A549 (cell line): ENCODE measurements at regions not wholly inside any gene's neighbourhood (a gene's known extent, or its start where the extent isn't known, plus 50 kb on each side); places are given as distances from the start of the nearest gene placed in this dataset.

Experiments used
- BHLHE40 ChIP-seq: IDR thresholded peaks from 2 replicates; pipeline ENCODE4 v1.6.1; 2012; ENCODE audit warnings: low read depth, low read length, inconsistent platforms
- ELK1 ChIP-seq: fragments of 150-350 bp; IDR thresholded peaks from 2 replicates; pipeline ENCODE4 v1.6.1; 2014; ENCODE audit warnings: low read depth, mild to moderate bottlenecking, low read length
- EP300 ChIP-seq, 2 experiments: fragments of >200 bp; sonication (Bioruptor Twin); formaldehyde crosslinking; IDR thresholded peaks; 2 replicates in 1 of 2; 3 replicates in 1 of 2; pipeline ENCODE4 v1.6.1; 2016 to 2017
- MAFK ChIP-seq: fragments of 450-650 bp; IDR thresholded peaks from 2 replicates; pipeline ENCODE4 v1.6.1; 2014; ENCODE audit not compliant: partially characterized antibody
- MAX ChIP-seq: IDR thresholded peaks from 2 replicates; pipeline ENCODE4 v1.6.1; 2012
- POLR2A ChIP-seq: IDR thresholded peaks from 2 replicates; pipeline ENCODE4 v1.6.1; 2012; ENCODE audit warnings: mild to moderate bottlenecking, low read length
- RAD21 ChIP-seq, 2 experiments: fragments of >200 bp in 1 of 2; sonication (Bioruptor Twin) in 1 of 2; formaldehyde crosslinking in 1 of 2; IDR thresholded peaks in 1 of 2; conservative IDR thresholded peaks in 1 of 2; 2 replicates in 1 of 2; 3 replicates in 1 of 2; pipeline ENCODE4 v1.6.1; 2012 to 2018; ENCODE audit warnings: inconsistent platforms in 1 of 2
- SREBF2 ChIP-seq: fragments of 450-650 bp; IDR thresholded peaks from 2 replicates; pipeline ENCODE4 v1.6.1; 2014; ENCODE audit warnings: mild to moderate bottlenecking, moderate library complexity
- ZFP36 ChIP-seq: fragments of 450-650 bp; IDR thresholded peaks from 2 replicates; pipeline ENCODE4 v1.6.1; 2014; ENCODE audit warnings: borderline replicate concordance; ENCODE audit not compliant: partially characterized antibody
- TF ChIP-seq, protein P1 (sequence below): fragments of >200 bp; sonication (Bioruptor Twin); formaldehyde crosslinking; IDR thresholded peaks from 3 replicates; pipeline ENCODE4 v1.5.1; 2016
- TF ChIP-seq, protein P2 (sequence below): IDR thresholded peaks from 2 replicates; pipeline ENCODE4 v1.6.1; 2012
- TF ChIP-seq, protein P3 (sequence below): fragments of 450-650 bp; IDR thresholded peaks from 2 replicates; pipeline ENCODE4 v1.6.1; 2014; ENCODE audit warnings: antibody characterized with exemption

- TF ChIP-seq, protein P1, sequence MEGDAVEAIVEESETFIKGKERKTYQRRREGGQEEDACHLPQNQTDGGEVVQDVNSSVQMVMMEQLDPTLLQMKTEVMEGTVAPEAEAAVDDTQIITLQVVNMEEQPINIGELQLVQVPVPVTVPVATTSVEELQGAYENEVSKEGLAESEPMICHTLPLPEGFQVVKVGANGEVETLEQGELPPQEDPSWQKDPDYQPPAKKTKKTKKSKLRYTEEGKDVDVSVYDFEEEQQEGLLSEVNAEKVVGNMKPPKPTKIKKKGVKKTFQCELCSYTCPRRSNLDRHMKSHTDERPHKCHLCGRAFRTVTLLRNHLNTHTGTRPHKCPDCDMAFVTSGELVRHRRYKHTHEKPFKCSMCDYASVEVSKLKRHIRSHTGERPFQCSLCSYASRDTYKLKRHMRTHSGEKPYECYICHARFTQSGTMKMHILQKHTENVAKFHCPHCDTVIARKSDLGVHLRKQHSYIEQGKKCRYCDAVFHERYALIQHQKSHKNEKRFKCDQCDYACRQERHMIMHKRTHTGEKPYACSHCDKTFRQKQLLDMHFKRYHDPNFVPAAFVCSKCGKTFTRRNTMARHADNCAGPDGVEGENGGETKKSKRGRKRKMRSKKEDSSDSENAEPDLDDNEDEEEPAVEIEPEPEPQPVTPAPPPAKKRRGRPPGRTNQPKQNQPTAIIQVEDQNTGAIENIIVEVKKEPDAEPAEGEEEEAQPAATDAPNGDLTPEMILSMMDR, result no peak
- TF ChIP-seq BHLHE40 (no peak), RAD21 (conservative IDR thresholded peaks at IDR 0.05 in 1 of 2, IDR thresholded peaks at IDR 0.05 in 1 of 2) (no peak), MAFK (no peak), ELK1 (no peak), SREBF2 (no peak), ZFP36 (no peak), MAX (no peak), POLR2A (no peak), EP300 (IDR thresholded peaks at IDR 0.05) (no peak)
- TF ChIP-seq, protein P2, sequence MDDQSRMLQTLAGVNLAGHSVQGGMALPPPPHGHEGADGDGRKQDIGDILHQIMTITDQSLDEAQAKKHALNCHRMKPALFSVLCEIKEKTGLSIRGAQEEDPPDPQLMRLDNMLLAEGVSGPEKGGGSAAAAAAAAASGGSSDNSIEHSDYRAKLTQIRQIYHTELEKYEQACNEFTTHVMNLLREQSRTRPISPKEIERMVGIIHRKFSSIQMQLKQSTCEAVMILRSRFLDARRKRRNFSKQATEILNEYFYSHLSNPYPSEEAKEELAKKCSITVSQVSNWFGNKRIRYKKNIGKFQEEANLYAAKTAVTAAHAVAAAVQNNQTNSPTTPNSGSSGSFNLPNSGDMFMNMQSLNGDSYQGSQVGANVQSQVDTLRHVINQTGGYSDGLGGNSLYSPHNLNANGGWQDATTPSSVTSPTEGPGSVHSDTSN, result no peak
- TF ChIP-seq, protein P3, sequence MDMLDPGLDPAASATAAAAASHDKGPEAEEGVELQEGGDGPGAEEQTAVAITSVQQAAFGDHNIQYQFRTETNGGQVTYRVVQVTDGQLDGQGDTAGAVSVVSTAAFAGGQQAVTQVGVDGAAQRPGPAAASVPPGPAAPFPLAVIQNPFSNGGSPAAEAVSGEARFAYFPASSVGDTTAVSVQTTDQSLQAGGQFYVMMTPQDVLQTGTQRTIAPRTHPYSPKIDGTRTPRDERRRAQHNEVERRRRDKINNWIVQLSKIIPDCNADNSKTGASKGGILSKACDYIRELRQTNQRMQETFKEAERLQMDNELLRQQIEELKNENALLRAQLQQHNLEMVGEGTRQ, result no peak
Observed at GRCh38 chr13:111566567-111566966, 246.1 kb downstream of the TEX29 start.
